IMR-90 (cell line): ENCODE measurements at regions not wholly inside any gene's neighbourhood (a gene's known extent, or its start where the extent isn't known, plus 50 kb on each side); places are given as distances from the start of the nearest gene placed in this dataset.

ENCODE experiments used
- ATAC-seq: fragments of 200-7000 bp; cut with Tn5 transposase; 2 replicates; pipeline ENCODE4 v1.9.1; 2020; ENCODE audit warnings: low read depth, mild to moderate bottlenecking, moderate library complexity
- BruUV-seq: library from RNA; stranded (reverse); fragments of 400-500 nt; replicated peaks from 2 replicates; lab custom pipeline; 2021; lab: Mats Ljungman, UMichigan
- CTCF ChIA-PET: fragments of 300-600 bp; formaldehyde crosslinking; extraction: SDS; loops from one replicate; lab custom pipeline; 2021; ENCODE audit warnings: antibody characterized with exemption; lab: Yijun Ruan, JAX
- POLR2A ChIA-PET: fragments of 300-600 bp; sonication (Branson Sonifier 250); formaldehyde crosslinking; loops from one replicate; lab custom pipeline; 2022; ENCODE audit warnings: antibody characterized with exemption; ENCODE audit not compliant: unreplicated experiment; lab: Charles Lee
- DNase-seq: peaks from one replicate; pipeline ENCODE4 v3.0.0; 2013
- H2AFZ ChIP-seq: replicated peaks from 2 replicates; pipeline ENCODE3; 2013; ENCODE audit warnings: low read length, mild to moderate bottlenecking; ENCODE audit not compliant: poor library complexity
- H2AK5ac ChIP-seq: 2 replicates; pipeline ENCODE4 v1.6.1; 2013; ENCODE audit warnings: low read depth, low read length, inconsistent platforms
- H2AK9ac ChIP-seq: replicated peaks from 2 replicates; pipeline ENCODE3; 2013; ENCODE audit warnings: mild to moderate bottlenecking, low read depth, low read length, moderate library complexity; ENCODE audit not compliant: poor library complexity
- H2BK120ac ChIP-seq: 2 replicates; pipeline ENCODE4 v1.6.1; 2013; ENCODE audit warnings: low read depth, low read length, inconsistent platforms
- H2BK15ac ChIP-seq: 3 replicates; pipeline ENCODE4 v1.6.1; 2013; ENCODE audit warnings: low read depth, low read length, inconsistent platforms
- H2BK20ac ChIP-seq: 2 replicates; pipeline ENCODE4 v1.6.1; 2013; ENCODE audit warnings: low read depth, mild to moderate bottlenecking, inconsistent platforms, low read length, moderate library complexity
- H2BK5ac ChIP-seq: 2 replicates; pipeline ENCODE4 v1.6.1; 2013; ENCODE audit warnings: mild to moderate bottlenecking, low read depth, low read length, inconsistent platforms; ENCODE audit not compliant: poor library complexity, severe bottlenecking
- H3K14ac ChIP-seq: replicated peaks from 2 replicates; pipeline ENCODE4 v1.6.1; 2013; ENCODE audit warnings: low read depth, low read length, inconsistent platforms
- H3K18ac ChIP-seq: 2 replicates; pipeline ENCODE4 v1.6.1; 2013; ENCODE audit warnings: low read depth, low read length, control low read depth
- H3K23ac ChIP-seq: 2 replicates; pipeline ENCODE4 v1.6.1; 2013; ENCODE audit warnings: low read depth, low read length, inconsistent platforms
- H3K27ac ChIP-seq: 2 replicates; pipeline ENCODE4 v1.5.1; 2013; ENCODE audit warnings: mild to moderate bottlenecking, control low read depth, low read length; ENCODE audit not compliant: insufficient read depth
- H3K27me3 ChIP-seq: 2 replicates; pipeline ENCODE4 v1.6.1; 2013; ENCODE audit warnings: low read length; ENCODE audit not compliant: control insufficient read depth, insufficient read depth
- H3K36me3 ChIP-seq: 2 replicates; pipeline ENCODE4 v1.6.1; 2013; ENCODE audit warnings: low read length, mixed read lengths; ENCODE audit not compliant: control insufficient read depth, insufficient read depth
- H3K4ac ChIP-seq: 2 replicates; pipeline ENCODE4 v1.6.1; 2013; ENCODE audit warnings: low read depth, low read length, inconsistent platforms
- H3K4me1 ChIP-seq: 2 replicates; pipeline ENCODE4 v1.6.1; 2013; ENCODE audit warnings: low read length, mixed read lengths; ENCODE audit not compliant: control insufficient read depth, insufficient read depth
- H3K4me2 ChIP-seq: 2 replicates; pipeline ENCODE4 v1.6.1; 2013; ENCODE audit warnings: low read depth, mild to moderate bottlenecking, control low read depth, low read length, moderate library complexity
- H3K4me3 ChIP-seq: 2 replicates; pipeline ENCODE4 v1.5.1; 2013; ENCODE audit warnings: low read depth, mild to moderate bottlenecking, control low read depth, low read length, moderate library complexity; ENCODE audit not compliant: insufficient read depth
- H3K56ac ChIP-seq: 2 replicates; pipeline ENCODE4 v1.6.1; 2013; ENCODE audit warnings: low read length, inconsistent platforms; ENCODE audit not compliant: insufficient read depth; ENCODE audit errors: extremely low read depth
- H3K79me1 ChIP-seq, 2 experiments: 2 replicates each; pipeline ENCODE4 v1.6.1; 2013; ENCODE audit warnings: low read length in 2 of 2, inconsistent platforms in 1 of 2, low read depth in 1 of 2
- H3K9ac ChIP-seq: 2 replicates; pipeline ENCODE4 v1.6.1; 2013; ENCODE audit warnings: low read depth, low read length, control low read depth
- H3K9me1 ChIP-seq: 2 replicates; pipeline ENCODE4 v1.6.1; 2013; ENCODE audit warnings: low read length, inconsistent platforms; ENCODE audit not compliant: insufficient read depth
- H3K9me3 ChIP-seq: 2 replicates; pipeline ENCODE4 v1.6.1; 2013; ENCODE audit warnings: low read length; ENCODE audit not compliant: control insufficient read depth, insufficient read depth
- H4K20me1 ChIP-seq: 2 replicates; pipeline ENCODE4 v1.6.1; 2013; ENCODE audit warnings: low read length, inconsistent platforms; ENCODE audit not compliant: insufficient read depth
- H4K5ac ChIP-seq: 2 replicates; pipeline ENCODE4 v1.6.1; 2013; ENCODE audit warnings: mild to moderate bottlenecking, low read depth, low read length, control low read depth
- H4K8ac ChIP-seq, 2 experiments: 2 replicates each; pipeline ENCODE4 v1.6.1; 2013; ENCODE audit warnings: low read depth in 2 of 2, low read length in 2 of 2, control low read depth in 1 of 2, inconsistent platforms in 1 of 2
- H4K91ac ChIP-seq: 2 replicates; pipeline ENCODE4 v1.6.1; 2013; ENCODE audit warnings: low read depth, low read length, inconsistent platforms; ENCODE audit not compliant: insufficient read depth
- BHLHE40 ChIP-seq: fragments of 150-350 bp; IDR thresholded peaks from 2 replicates; pipeline ENCODE4 v1.6.1; 2016; ENCODE audit warnings: mild to moderate bottlenecking, low read depth, low read length
- CEBPB ChIP-seq: IDR thresholded peaks from 2 replicates; pipeline ENCODE4 v1.6.1; 2012; ENCODE audit warnings: low read depth, low read length, improper control_type of control experiment
- CHD1 ChIP-seq: IDR thresholded peaks from 2 replicates; pipeline ENCODE4 v1.6.1; 2012; ENCODE audit warnings: low read depth, low read length, improper control_type of control experiment
- FOS ChIP-seq: fragments of 150-350 bp; IDR thresholded peaks from 2 replicates; pipeline ENCODE4 v1.6.1; 2016; ENCODE audit warnings: low read depth, low read length
- MAFK ChIP-seq: IDR thresholded peaks from 2 replicates; pipeline ENCODE4 v1.6.1; 2012; ENCODE audit warnings: low read depth, low read length, improper control_type of control experiment
- MAZ ChIP-seq: IDR thresholded peaks from 2 replicates; pipeline ENCODE4 v1.6.1; 2012; ENCODE audit warnings: low read depth, mild to moderate bottlenecking, low read length, improper control_type of control experiment, moderate library complexity, borderline replicate concordance
- POLR2A ChIP-seq: IDR thresholded peaks from 2 replicates; pipeline ENCODE4 v1.6.1; 2012; ENCODE audit warnings: mild to moderate bottlenecking, low read depth, low read length
- RCOR1 ChIP-seq: IDR thresholded peaks from 2 replicates; pipeline ENCODE4 v1.6.1; 2012; ENCODE audit warnings: mild to moderate bottlenecking, low read length, improper control_type of control experiment; ENCODE audit not compliant: insufficient replicate concordance
- RFX5 ChIP-seq: IDR thresholded peaks from 2 replicates; pipeline ENCODE4 v1.8.0; 2012; ENCODE audit warnings: low read depth, mild to moderate bottlenecking, low read length, moderate library complexity
- USF2 ChIP-seq: fragments of 150-350 bp; IDR thresholded peaks from 2 replicates; pipeline ENCODE4 v1.6.1; 2017; ENCODE audit warnings: mild to moderate bottlenecking, antibody characterized with exemption, low read length, low read depth
- WGBS, 2 experiments: methylation state at CpG; one replicate each; pipeline versions ENCODE4 v1.1.5 to v1.1.7; 2013; ENCODE audit warnings: missing lambda C conversion rate in 2 of 2; ENCODE audit not compliant: insufficient read length in 1 of 2; ENCODE audit errors: extremely low coverage in 2 of 2; 5-methylcytosine and 5-hydroxymethylcytosine counted together
- dilution Hi-C: fragments of 300-500 bp; cut with HindIII; formaldehyde crosslinking; loops from one replicate; pipeline ENCODE4 v1.14.3; 2018; ENCODE audit warnings: low sequenced_read_pairs; ENCODE audit not compliant: unreplicated experiment
- in situ Hi-C: fragments of 300-500 bp; cut with MboI; formaldehyde crosslinking; loops from 3 replicates; pipeline ENCODE4 v1.14.3; 2019; ENCODE audit warnings: low sequenced_read_pairs, inconsistent platforms, mixed read lengths
- intact Hi-C: fragments of 100-400 bp; cut with micrococcal nuclease; formaldehyde crosslinking; loops from 2 replicates; pipeline ENCODE4 v1.10.0; 2022
- TF ChIP-seq, protein P1 (sequence below): fragments of 150-350 bp; IDR thresholded peaks from 2 replicates; pipeline ENCODE4 v1.6.1; 2016; ENCODE audit warnings: low read depth, mild to moderate bottlenecking, low read length, moderate library complexity, borderline replicate concordance

DNA sequence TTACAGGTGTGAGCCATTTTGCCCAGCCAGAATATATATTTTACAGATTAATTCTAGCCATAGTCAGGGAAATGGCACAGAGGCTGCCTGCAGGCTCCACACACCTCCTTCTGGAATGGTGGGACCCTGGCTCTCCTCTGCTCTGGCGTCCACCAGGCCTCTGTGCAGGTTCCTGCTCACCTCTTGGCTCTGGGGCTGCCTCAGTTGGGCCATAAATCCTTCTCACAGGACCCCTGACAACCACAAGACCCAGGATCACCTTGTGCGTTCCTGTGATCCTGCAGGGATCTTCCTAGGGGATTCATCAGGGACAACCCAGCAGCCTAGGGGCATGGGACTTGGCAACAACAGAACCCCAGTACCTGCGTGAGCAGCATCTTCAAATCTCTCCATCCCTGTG, 93.0 kb upstream of the FSTL4 start:
- WGBS, 2 experiments, result 47% methylated on average over 3 of the region's 3 CpGs; no CpG with 5 or more reads in 1 of the 2 experiments
- H3K27ac ChIP-seq, result no peak overlapping the region
- CTCF ChIA-PET, result no interaction called here

More for the DNA sequence above, 93.0 kb upstream of the FSTL4 start:
- H2BK120ac ChIP-seq, result no peak overlapping the region
- no peak overlapping the region for H4K91ac ChIP-seq
- H3K4ac ChIP-seq, result no peak overlapping the region
- no peak overlapping the region for H4K5ac ChIP-seq
- H2BK5ac ChIP-seq, result no peak overlapping the region
- POLR2A ChIA-PET, result no interaction called here
- no peak overlapping the region for H3K23ac ChIP-seq
- in situ Hi-C loops (no loop called here), intact Hi-C loops (no loop called here), dilution Hi-C loops (no loop called here)
- H3K14ac ChIP-seq, result no peak overlapping the region
- no peak overlapping the region for H2BK15ac ChIP-seq
- no peak overlapping the region for H3K4me3 ChIP-seq
- no peak overlapping the region for H3K4me2 ChIP-seq
- H3K27me3 ChIP-seq, result peaks cover 3% of the 10 kb centered on the region
- no peak overlapping the region for H4K8ac ChIP-seq
- no peaks in the 10 kb centered on the region for H3K9me1 ChIP-seq
- no peaks in the 10 kb centered on the region for H3K9me3 ChIP-seq
- H2BK20ac ChIP-seq, result no peak overlapping the region
- no peaks in the 10 kb centered on the region for H4K20me1 ChIP-seq
- H3K79me1 ChIP-seq, result no peaks in the 10 kb centered on the region
- TF ChIP-seq RFX5, result no peak
- no peak for TF ChIP-seq CHD1
- no peak for TF ChIP-seq BHLHE40
- TF ChIP-seq POLR2A, result no peak
- TF ChIP-seq, protein P1, sequence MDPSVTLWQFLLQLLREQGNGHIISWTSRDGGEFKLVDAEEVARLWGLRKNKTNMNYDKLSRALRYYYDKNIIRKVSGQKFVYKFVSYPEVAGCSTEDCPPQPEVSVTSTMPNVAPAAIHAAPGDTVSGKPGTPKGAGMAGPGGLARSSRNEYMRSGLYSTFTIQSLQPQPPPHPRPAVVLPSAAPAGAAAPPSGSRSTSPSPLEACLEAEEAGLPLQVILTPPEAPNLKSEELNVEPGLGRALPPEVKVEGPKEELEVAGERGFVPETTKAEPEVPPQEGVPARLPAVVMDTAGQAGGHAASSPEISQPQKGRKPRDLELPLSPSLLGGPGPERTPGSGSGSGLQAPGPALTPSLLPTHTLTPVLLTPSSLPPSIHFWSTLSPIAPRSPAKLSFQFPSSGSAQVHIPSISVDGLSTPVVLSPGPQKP, result no peak
- no peak for TF ChIP-seq MAFK
- TF ChIP-seq CEBPB, result no peak
- TF ChIP-seq MAZ, result no peak
- no peak for TF ChIP-seq RCOR1
- TF ChIP-seq FOS, result no peak
- no peak for TF ChIP-seq USF2
- no peak overlapping the region for H2AFZ ChIP-seq
- no peaks in the 10 kb centered on the region for H3K4me1 ChIP-seq
- no peak overlapping the region for H3K18ac ChIP-seq
- no peaks in the 10 kb centered on the region for H3K36me3 ChIP-seq
- H2AK9ac ChIP-seq, result peak overlapping the region; percentile 5
- H3K9ac ChIP-seq, result no peak overlapping the region
- H2AK5ac ChIP-seq, result no peak overlapping the region
- BruUV-seq, result no TSS peak
- H3K56ac ChIP-seq, result no peak overlapping the region
- DNase-seq, result no peak
- ATAC-seq, result no peak
